Activated CD4-positive, alpha-beta T cell treated with anti-CD3 and anti-CD28 coated beads, Interleukin-2, amount 10 ng/mL, durations not matched to agents 7 days and 5 days (primary cell): ENCODE measurements at regions not wholly inside any gene's neighbourhood (a gene's known extent, or its start where the extent isn't known, plus 50 kb on each side); places are given as distances from the start of the nearest gene placed in this dataset.
"Not testable (repeated sequence)": the region's sequence is repeated elsewhere in the genome, so short reads cannot be mapped to it uniquely, and the experiment has no call there.

Experiments used
- CTCF ChIA-PET: fragments of 350-600 bp; sonication (Branson Sonifier 250); formaldehyde crosslinking; loops from one replicate; lab custom pipeline; 2021; ENCODE audit warnings: antibody characterized with exemption; lab: Charles Lee
- POLR2A ChIA-PET: fragments of 350-600 bp; sonication (Branson Sonifier 250); formaldehyde crosslinking; loops from one replicate; lab custom pipeline; 2021; ENCODE audit warnings: antibody characterized with exemption; lab: Charles Lee
- DNase-seq: peaks from one replicate; pipeline ENCODE4 v3.0.0-alpha.2; 2020
- H3K27ac Mint-ChIP-seq: one replicate; pipeline ENCODE4 v1.8.0; 2021; ENCODE audit warnings: mild to moderate bottlenecking, moderate library complexity, mixed read lengths
- H3K27me3 Mint-ChIP-seq: one replicate; pipeline ENCODE4 v1.8.0; 2021; ENCODE audit warnings: mixed read lengths
- H3K36me3 Mint-ChIP-seq: one replicate; pipeline ENCODE4 v1.8.0; 2021; ENCODE audit warnings: low read depth, mixed read lengths
- H3K4me1 Mint-ChIP-seq: one replicate; pipeline ENCODE4 v1.8.0; 2021; ENCODE audit warnings: mixed read lengths
- H3K4me3 Mint-ChIP-seq: one replicate; pipeline ENCODE4 v1.8.0; 2021; ENCODE audit warnings: mild to moderate bottlenecking, moderate library complexity, mixed read lengths
- H3K9me3 Mint-ChIP-seq: one replicate; pipeline ENCODE4 v1.8.0; 2021; ENCODE audit warnings: mixed read lengths

GRCh38 chr12:76670776-76671175 is 93.1 kb upstream of the ZDHHC17 start:
- Mint-ChIP-seq H3K27ac (no peak overlapping the region), H3K9me3 (no peaks in the 10 kb centered on the region), H3K4me1 (peaks cover 3% of the 10 kb centered on the region), H3K36me3 (no peaks in the 10 kb centered on the region), H3K4me3 (no peak overlapping the region), H3K27me3 (no peaks in the 10 kb centered on the region)
- ChIA-PET POLR2A (no interaction called here), CTCF (interaction anchor here (0.9 kb wide), 1 partner anchor 11 kb away, joined by 3 read pairs; no protein-coding TSS in a partner anchor)
- no peak for DNase-seq

DNA sequence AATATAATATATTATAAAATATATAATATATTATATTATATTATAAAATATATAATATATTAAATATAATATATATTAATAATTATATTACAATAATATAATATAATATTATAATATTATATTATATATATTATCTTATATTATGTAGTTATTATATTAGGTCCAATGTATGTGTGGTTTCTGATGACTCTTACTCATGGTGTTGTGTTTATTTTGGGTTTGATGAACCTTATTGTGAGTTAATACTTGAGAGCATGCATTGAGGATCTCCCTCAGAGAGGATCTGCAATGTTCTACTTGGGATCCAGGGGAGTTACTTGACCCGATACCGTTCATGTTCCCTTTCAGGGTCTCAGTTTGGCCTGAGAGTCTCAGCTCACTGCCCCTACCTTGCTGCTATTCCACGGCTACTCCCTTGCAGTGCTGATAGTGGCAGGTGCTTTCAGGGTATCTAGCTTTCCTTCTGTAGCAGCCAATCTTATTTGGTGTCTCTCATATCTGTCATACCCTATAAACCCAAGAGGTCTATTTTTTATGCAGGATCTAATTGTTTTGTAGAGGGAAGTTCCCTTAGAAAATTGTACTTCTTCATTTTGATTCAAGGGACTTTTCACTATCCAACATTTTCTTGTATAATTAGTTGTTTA is 89.1 kb upstream of the ZDHHC17 start:
- ChIA-PET POLR2A (no interaction called here), CTCF (no interaction called here)
- Mint-ChIP-seq H3K4me3 (no peak overlapping the region), H3K27ac (no peak overlapping the region), H3K9me3 (no peaks in the 10 kb centered on the region), H3K27me3 (no peaks in the 10 kb centered on the region), H3K36me3 (no peaks in the 10 kb centered on the region), H3K4me1 (no peaks in the 10 kb centered on the region)
- no peak for DNase-seq

- CTCF ChIA-PET, H3K9me3 Mint-ChIP-seq, H3K36me3 Mint-ChIP-seq, H3K27ac Mint-ChIP-seq, H3K4me3 Mint-ChIP-seq, DNase-seq, H3K27me3 Mint-ChIP-seq, POLR2A ChIA-PET, H3K4me1 Mint-ChIP-seq: not testable (repeated sequence)
Observed at GRCh38 chr12:76676261-76676660, 87.7 kb upstream of the ZDHHC17 start.

DNA sequence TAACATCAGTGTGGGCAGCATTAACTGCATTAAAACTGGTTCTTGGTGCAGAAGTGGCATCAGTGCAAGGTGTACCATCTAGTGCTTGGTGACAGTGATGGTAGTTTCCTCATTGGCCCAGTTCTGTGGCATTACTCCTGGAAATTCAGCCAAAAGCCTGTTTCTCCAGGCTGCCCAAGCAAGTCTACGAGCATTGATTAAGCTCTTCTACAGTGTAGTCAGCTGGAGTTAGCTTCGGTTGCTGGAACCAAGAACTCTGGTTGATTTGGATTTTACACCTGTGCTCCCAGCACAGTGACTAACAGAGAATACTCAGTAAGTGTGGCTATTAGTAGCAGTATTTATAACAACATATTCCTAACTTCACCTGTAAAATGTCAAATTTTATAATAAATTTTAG is 84.9 kb upstream of the ZDHHC17 start:
- Mint-ChIP-seq H3K4me1 (no peaks in the 10 kb centered on the region), H3K4me3 (no peak overlapping the region), H3K36me3 (no peaks in the 10 kb centered on the region), H3K27ac (no peak overlapping the region), H3K9me3 (no peaks in the 10 kb centered on the region), H3K27me3 (no peaks in the 10 kb centered on the region)
- CTCF ChIA-PET, result no interaction called here
- DNase-seq, result no peak
- POLR2A ChIA-PET, result no interaction called here

DNA sequence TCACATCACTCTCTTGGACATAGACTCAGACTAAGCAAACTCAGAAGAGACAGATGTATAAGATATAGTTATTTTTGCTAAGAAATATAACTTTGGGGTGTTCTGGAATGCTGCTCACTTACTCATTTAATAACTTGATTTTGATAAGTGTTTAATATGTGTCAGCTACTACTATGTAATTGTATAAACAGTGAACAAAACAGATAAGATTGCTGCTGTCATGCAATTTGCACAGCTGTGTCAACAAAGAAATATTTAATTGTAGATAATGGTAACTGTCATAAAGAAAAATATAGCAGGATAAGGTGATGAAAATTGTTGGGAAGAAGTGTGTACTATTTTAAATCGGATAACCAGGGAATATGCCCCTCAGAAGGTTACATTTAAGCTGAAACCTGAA is 84.1 kb upstream of the ZDHHC17 start:
- no peaks in the 10 kb centered on the region for H3K9me3 Mint-ChIP-seq
- no peaks in the 10 kb centered on the region for H3K4me1 Mint-ChIP-seq
- H3K27me3 Mint-ChIP-seq, result no peaks in the 10 kb centered on the region
- DNase-seq, result no peak
- CTCF ChIA-PET, result interaction anchor here (0.6 kb wide), 1 partner anchor 17 kb away, joined by 3 read pairs; no protein-coding TSS in a partner anchor
- no peaks in the 10 kb centered on the region for H3K36me3 Mint-ChIP-seq
- H3K4me3 Mint-ChIP-seq, result no peak overlapping the region
- no peak overlapping the region for H3K27ac Mint-ChIP-seq
- POLR2A ChIA-PET, result no interaction called here

- POLR2A ChIA-PET, result no interaction called here
Observed at GRCh38 chr12:76680940-76681339, 83.0 kb upstream of the ZDHHC17 start.

GRCh38 chr12:76685246-76685678 is 78.7 kb upstream of the ZDHHC17 start:
- H3K4me3 Mint-ChIP-seq, result no peak overlapping the region
- no peaks in the 10 kb centered on the region for H3K9me3 Mint-ChIP-seq

More at GRCh38 chr12:76680940-76681339, 83.0 kb upstream of the ZDHHC17 start:
- CTCF ChIA-PET, result no interaction called here
- H3K27ac Mint-ChIP-seq, result no peak overlapping the region
- H3K4me3 Mint-ChIP-seq, result no peak overlapping the region
- no peaks in the 10 kb centered on the region for H3K36me3 Mint-ChIP-seq
- peaks cover 4% of the 10 kb centered on the region for H3K4me1 Mint-ChIP-seq
- H3K9me3 Mint-ChIP-seq, result no peaks in the 10 kb centered on the region
- H3K27me3 Mint-ChIP-seq, result no peaks in the 10 kb centered on the region
- DNase-seq, result no peak

DNA sequence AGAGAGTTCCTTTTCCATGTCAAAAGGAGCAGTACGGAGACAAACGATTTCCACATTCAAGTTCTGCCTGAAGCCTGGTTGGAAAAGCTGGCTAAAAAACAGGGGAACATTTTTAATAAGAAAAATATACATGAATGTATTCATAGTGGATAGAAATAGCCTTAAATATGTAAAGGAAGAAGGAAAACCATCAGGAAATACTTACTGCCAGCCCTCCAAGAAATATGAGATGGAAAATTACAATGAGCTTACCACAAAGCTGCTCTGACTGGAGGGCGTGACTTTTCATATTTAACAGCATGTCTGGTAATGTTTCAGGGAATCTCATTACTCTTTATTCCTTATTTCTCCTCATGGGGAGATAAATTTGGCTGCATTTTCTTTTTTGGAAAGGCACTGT is 75.9 kb upstream of the ZDHHC17 start:
- no peak overlapping the region for H3K27ac Mint-ChIP-seq
- ChIA-PET POLR2A (no interaction called here), CTCF (interaction anchor here (0.9 to 1.5 kb wide), 2 partner anchors 67 to 323 kb away, joined by 3 to 4 read pairs; no protein-coding TSS in a partner anchor)
- no peak for DNase-seq
- H3K4me1 Mint-ChIP-seq, result peaks cover 4% of the 10 kb centered on the region
- no peak overlapping the region for H3K4me3 Mint-ChIP-seq
- H3K27me3 Mint-ChIP-seq, result no peaks in the 10 kb centered on the region
- no peaks in the 10 kb centered on the region for H3K36me3 Mint-ChIP-seq
- no peaks in the 10 kb centered on the region for H3K9me3 Mint-ChIP-seq

More at GRCh38 chr12:76685246-76685678, 78.7 kb upstream of the ZDHHC17 start:
- ChIA-PET POLR2A (no interaction called here), CTCF (interaction anchor here (0.6 to 1.0 kb wide), 3 partner anchors 15 to 910 kb away, joined by 3 to 5 read pairs (median 4); no protein-coding TSS in a partner anchor)
- DNase-seq, result no peak
- H3K4me1 Mint-ChIP-seq, result peaks cover 4% of the 10 kb centered on the region
- no peaks in the 10 kb centered on the region for H3K27me3 Mint-ChIP-seq
- no peak overlapping the region for H3K27ac Mint-ChIP-seq
- H3K36me3 Mint-ChIP-seq, result no peaks in the 10 kb centered on the region

- Mint-ChIP-seq H3K4me3 (no peak overlapping the region), H3K36me3 (no peaks in the 10 kb centered on the region), H3K4me1 (peaks cover 4% of the 10 kb centered on the region), H3K27ac (no peak overlapping the region), H3K9me3 (no peaks in the 10 kb centered on the region), H3K27me3 (no peaks in the 10 kb centered on the region)
- DNase-seq, result no peak
- POLR2A ChIA-PET, result no interaction called here
- CTCF ChIA-PET, result interaction anchor here (0.9 to 1.5 kb wide), 2 partner anchors 67 to 322 kb away, joined by 3 to 4 read pairs; no protein-coding TSS in a partner anchor
Observed at GRCh38 chr12:76688631-76689030, 75.3 kb upstream of the ZDHHC17 start.

DNA sequence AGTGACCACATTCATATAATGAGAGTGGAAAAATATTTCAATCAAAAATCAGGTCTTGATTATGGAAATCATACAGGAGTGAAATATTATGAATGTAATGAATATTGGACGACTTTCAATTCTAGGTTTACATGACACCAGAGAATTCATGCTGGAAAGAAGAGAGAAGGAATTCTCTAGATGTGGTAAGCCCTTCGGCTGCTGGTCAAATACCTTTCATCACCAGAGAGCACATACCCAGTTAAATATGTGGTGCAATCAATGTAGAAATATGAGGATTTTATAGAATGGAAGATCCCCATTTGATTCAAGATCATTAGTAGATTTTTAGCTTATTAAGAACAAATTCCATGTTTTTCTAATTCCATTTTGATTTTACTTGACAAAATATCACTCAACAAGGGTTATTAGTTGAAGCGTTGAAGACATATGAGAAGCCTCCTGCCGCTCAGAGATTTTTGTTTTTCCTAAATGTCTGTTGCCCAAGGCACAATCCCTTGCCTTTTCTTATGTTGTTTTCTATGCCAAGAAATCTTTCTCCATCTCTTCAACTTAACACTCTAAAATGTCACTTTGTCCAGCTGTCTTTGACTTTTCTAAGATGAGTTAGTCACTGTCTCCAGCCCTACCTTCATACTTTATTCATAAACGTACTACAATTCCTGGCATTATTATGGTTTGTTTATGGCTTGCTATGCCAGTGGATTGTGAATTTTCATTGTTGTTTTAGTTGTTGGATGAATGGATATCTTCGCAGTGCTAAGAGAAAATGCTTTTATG is 72.8 kb upstream of the ZDHHC17 start:
- ChIA-PET CTCF (no interaction called here), POLR2A (no interaction called here)
- DNase-seq, result no peak
- Mint-ChIP-seq H3K4me3 (no peak overlapping the region), H3K27me3 (no peaks in the 10 kb centered on the region), H3K4me1 (no peaks in the 10 kb centered on the region), H3K9me3 (no peaks in the 10 kb centered on the region), H3K27ac (no peak overlapping the region), H3K36me3 (no peaks in the 10 kb centered on the region)

GRCh38 chr12:76692846-76693245 is 71.1 kb upstream of the ZDHHC17 start:
- H3K27me3 Mint-ChIP-seq, result no peaks in the 10 kb centered on the region
- POLR2A ChIA-PET, result no interaction called here
- no peak overlapping the region for H3K27ac Mint-ChIP-seq
- H3K4me3 Mint-ChIP-seq, result no peak overlapping the region
- DNase-seq, result no peak
- CTCF ChIA-PET, result no interaction called here
- H3K9me3 Mint-ChIP-seq, result no peaks in the 10 kb centered on the region
- H3K4me1 Mint-ChIP-seq, result no peaks in the 10 kb centered on the region
- H3K36me3 Mint-ChIP-seq, result no peaks in the 10 kb centered on the region

DNA sequence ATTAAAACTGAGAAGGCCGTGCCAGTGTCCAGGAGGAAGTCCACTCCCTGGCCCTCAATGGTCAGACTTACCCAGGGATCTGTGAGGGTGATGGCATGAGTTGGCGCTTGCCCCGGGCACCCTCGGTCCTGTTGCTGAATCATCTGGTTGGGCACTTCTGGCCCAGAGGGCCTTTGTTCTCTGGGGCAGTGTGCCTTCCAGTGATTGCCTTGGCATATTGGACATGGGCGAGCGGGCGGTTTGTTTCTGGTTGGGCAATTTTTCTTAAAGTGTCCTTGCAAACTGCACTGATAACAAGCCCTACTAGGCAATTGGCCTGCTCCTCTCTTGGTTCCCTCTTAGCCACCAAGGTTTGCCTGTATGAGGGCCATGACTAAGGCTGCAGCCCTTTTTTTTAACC is 69.5 kb upstream of the ZDHHC17 start:
- ChIA-PET CTCF (no interaction called here), POLR2A (interaction anchor here (0.6 kb wide), 1 partner anchor 279 kb away, joined by 3 read pairs; no protein-coding TSS in a partner anchor)
- no peak for DNase-seq
- H3K36me3 Mint-ChIP-seq, result no peaks in the 10 kb centered on the region
- no peaks in the 10 kb centered on the region for H3K4me1 Mint-ChIP-seq
- H3K4me3 Mint-ChIP-seq, result no peak overlapping the region
- H3K27me3 Mint-ChIP-seq, result no peaks in the 10 kb centered on the region
- no peak overlapping the region for H3K27ac Mint-ChIP-seq
- H3K9me3 Mint-ChIP-seq, result no peaks in the 10 kb centered on the region

DNA sequence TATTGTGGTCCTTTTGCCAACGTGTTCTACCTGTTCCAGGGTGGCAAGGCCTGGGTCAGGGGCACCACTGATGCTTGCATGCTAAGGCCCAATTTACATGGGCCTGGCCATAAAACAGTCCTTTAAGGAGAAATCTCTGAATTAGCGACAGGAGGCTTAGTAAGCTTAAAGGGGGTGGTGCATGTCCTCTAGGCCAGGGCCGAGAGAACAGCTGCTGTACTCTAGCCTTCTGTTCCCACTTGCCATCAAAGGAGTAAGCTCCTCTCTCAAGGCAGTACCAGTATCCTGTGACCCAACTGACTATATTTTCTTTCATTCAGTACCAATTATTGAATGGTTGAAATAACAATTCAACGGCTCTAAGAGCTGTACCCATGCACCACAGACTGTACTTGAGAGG is 67.7 kb upstream of the ZDHHC17 start:
- CTCF ChIA-PET, result interaction anchor here (0.6 to 1.0 kb wide), 2 partner anchors 14 to 16 kb away, joined by 3 read pairs; no protein-coding TSS in a partner anchor

More for the DNA sequence above, 67.7 kb upstream of the ZDHHC17 start:
- no peaks in the 10 kb centered on the region for H3K4me1 Mint-ChIP-seq
- no peaks in the 10 kb centered on the region for H3K9me3 Mint-ChIP-seq
- H3K4me3 Mint-ChIP-seq, result no peak overlapping the region
- DNase-seq, result no peak
- H3K36me3 Mint-ChIP-seq, result no peaks in the 10 kb centered on the region
- POLR2A ChIA-PET, result no interaction called here
- H3K27me3 Mint-ChIP-seq, result no peaks in the 10 kb centered on the region
- no peak overlapping the region for H3K27ac Mint-ChIP-seq
